GM19025 (cell line): ENCODE measurements at regions not wholly inside any gene's neighbourhood (a gene's known extent, or its start where the extent isn't known, plus 50 kb on each side); places are given as distances from the start of the nearest gene placed in this dataset.

Experiments used
- ATAC-seq: cut with Tn5 transposase; IDR thresholded peaks from one replicate; pipeline ENCODE4 v1.9.1; 2021; ENCODE audit warnings: mild to moderate bottlenecking, low read depth, moderate library complexity; ENCODE audit not compliant: unreplicated experiment

- ATAC-seq = no peak
These were observed 185.2 kb downstream of the MYLK4 start for GRCh38 chr6:2565499-2565898.

- ATAC-seq = no peak
These were observed 187.1 kb downstream of the MYLK4 start for GRCh38 chr6:2563635-2564034.

- no peak for ATAC-seq
These were observed 187.8 kb downstream of the MYLK4 start for GRCh38 chr6:2562721-2563451.

GRCh38 chr6:2560917-2561698, 189.6 kb downstream of the MYLK4 start:
- no peak for ATAC-seq

- ATAC-seq = no peak
These were observed 190.4 kb downstream of the MYLK4 start for GRCh38 chr6:2560140-2560818.

GRCh38 chr6:2558861-2559801, 191.6 kb downstream of the MYLK4 start:
- no peak for ATAC-seq

GRCh38 chr6:2558098-2558680, 192.5 kb downstream of the MYLK4 start:
- ATAC-seq = no peak

- ATAC-seq = no peak
These were observed 193.5 kb downstream of the MYLK4 start for GRCh38 chr6:2557181-2557720.

- ATAC-seq = no peak
These were observed 194.0 kb downstream of the MYLK4 start for GRCh38 chr6:2556761-2557160.

GRCh38 chr6:2554651-2555260, 196.0 kb downstream of the MYLK4 start:
- ATAC-seq = no peak

- ATAC-seq = no peak
These were observed 198.1 kb downstream of the MYLK4 start for GRCh38 chr6:2552526-2553154.

- no peak for ATAC-seq
These were observed 199.0 kb downstream of the MYLK4 start for GRCh38 chr6:2551705-2552104.

- ATAC-seq = no peak
These were observed 200.5 kb downstream of the MYLK4 start for GRCh38 chr6:2550247-2550646.

- no peak for ATAC-seq
These were observed 200.9 kb downstream of the MYLK4 start for GRCh38 chr6:2549834-2550233.

- ATAC-seq = no peak
These were observed 203.4 kb downstream of the MYLK4 start for GRCh38 chr6:2547355-2547754.

GRCh38 chr6:2546901-2547300, 203.8 kb downstream of the MYLK4 start:
- ATAC-seq = no peak

GRCh38 chr6:2545383-2546038, 205.2 kb downstream of the MYLK4 start:
- ATAC-seq = no peak

GRCh38 chr6:2543321-2543720, 207.4 kb downstream of the MYLK4 start:
- ATAC-seq = no peak
